Pulmonary artery endothelial cell (primary cell): ENCODE measurements at regions not wholly inside any gene's neighbourhood (a gene's known extent, or its start where the extent isn't known, plus 50 kb on each side); places are given as distances from the start of the nearest gene placed in this dataset.
A peak's percentile ranks its signal among the peaks of the same experiment; 100 is the strongest.
"Not testable (repeated sequence)": the region's sequence is repeated elsewhere in the genome, so short reads cannot be mapped to it uniquely, and the experiment has no call there.

ENCODE experiments used
- DNase-seq: peaks from one replicate; pipeline ENCODE4 v3.0.0-alpha.2; 2011; ENCODE audit warnings: low read depth, low spot score

DNA sequence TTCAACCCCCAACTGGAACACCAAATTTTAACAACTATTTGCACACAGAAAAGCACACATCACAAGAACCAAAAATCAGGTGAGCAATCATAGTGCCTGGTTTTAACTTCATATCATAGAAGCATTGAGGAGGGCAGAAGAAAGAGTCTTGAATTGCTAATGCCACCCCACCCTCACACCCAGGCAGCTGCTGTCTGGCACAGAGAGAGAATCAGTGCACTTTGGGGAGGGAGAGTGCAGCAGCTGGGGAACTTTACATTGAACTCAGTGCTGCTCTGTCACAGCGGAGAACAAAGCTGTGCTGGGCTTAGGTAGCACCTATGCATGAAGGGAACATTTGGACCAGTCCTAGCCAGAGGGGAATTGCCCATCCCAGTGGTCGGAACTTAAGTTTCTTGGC is 76.0 kb upstream of the KBTBD8 start:
- DNase-seq: no peak

DNA sequence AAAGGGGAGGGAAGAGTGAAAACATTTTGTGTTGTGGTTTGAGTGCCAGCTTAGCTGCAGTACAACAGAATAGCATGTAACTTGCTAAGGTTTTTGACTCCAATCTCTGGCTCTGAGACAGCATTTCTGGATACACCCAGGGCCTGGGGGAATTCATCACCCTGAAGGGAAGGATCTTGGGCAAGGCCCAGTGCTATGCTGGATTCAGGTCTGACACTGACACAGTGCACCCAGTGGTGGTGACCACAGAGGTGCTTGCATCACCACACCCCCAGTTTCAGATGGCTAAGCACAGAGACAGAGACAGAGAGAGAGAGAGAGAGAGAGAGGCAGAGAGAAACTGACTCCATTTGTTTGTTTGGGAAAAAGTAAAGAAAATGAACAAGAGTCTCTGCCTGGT is 74.1 kb upstream of the KBTBD8 start:
- DNase-seq: no peak

DNA sequence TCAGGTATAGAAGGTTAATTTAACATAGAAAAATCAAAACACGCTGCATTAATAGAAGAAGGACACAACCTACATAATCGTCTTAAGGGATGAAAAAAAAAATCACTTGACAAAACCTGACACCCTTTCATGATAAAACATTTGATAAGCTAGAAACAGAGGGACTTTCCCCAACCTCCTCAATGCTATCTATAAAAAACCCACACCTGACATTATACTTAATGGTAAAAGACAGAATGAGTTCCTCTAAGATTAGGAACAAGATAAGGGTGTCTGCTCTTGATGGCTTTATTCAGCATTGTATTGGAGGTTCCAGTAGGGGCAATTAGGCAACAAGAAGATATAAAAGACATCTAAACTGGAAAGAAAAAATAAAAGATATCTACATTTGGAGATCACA is 69.9 kb upstream of the KBTBD8 start:
- DNase-seq: no peak

DNA sequence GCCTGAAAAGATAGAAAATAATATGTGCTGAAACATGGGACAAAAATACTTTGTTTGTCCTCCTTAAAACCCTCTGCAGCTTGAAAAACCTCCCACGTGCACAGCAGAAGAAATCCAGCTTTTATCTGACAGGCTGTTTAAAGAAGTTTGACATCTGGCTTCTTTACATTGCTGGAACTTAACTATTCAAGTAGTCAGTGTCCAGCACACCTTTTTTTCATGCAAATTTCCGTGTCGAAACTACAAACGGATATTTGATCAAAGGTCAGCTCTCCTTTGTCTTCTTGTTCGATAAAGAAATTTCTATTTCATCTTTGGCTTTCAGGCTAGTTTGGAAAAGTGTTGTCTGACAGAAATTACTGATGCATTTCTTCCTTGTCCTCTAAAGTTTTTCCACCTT is 66.8 kb upstream of the KBTBD8 start:
- DNase-seq: no peak

DNA sequence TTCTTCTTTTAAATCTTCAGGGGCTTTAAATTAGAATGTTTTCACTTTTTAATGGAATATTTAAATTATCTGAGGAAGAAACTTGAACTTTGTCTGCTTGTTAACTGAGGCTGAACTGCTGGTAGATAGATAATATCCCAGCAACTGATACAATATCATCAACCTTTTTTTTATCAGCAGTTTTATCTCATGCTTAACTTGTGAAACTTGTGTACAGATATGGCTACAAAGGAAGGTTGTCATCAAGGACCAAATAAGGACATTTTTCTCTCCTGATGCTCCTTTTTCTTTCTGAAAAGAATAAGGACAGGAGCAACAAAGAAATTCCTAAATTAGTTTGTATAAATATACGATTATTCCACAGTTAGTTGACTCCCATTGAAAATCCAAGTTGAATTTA is 66.4 kb upstream of the KBTBD8 start:
- DNase-seq: no peak

DNA sequence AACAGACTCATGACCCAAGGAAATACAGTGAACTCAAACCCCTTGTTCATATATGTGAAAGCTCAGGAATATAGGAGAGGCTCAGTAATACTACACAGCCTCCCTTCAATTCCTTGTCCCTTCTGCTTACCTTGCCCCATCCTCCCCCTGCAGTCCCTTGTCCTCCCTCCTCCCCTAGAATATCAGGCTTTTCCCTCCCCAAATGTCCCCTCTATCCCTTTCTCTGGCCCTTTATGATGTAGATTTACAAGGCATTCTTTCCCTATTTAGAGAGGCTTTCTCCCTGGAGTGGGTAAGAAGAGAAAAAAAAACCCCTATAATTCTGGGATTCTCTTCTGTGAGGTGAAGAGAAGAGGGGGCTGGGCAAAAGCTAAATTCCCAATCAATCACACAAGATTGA is 64.9 kb upstream of the KBTBD8 start:
- DNase-seq: no peak

DNA sequence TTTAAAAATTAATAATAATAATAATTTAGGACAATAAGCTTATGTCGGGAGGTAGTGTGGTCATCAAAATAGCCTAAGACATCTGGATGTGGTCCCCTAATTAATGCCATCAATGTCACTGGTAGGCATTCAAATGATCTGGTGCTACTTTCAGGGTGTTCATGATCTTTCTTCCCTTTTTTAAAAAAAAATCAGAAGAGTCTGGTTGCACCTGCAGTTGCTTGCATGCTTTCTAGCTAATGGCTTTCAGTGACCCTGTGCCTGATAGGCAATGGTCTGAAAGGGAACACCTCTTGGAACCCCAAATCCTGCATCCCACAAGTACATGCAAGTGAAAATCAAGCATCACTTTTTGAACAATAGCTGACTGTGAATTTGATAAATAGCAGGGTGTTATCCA is 64.1 kb upstream of the KBTBD8 start:
- no peak for DNase-seq

DNA sequence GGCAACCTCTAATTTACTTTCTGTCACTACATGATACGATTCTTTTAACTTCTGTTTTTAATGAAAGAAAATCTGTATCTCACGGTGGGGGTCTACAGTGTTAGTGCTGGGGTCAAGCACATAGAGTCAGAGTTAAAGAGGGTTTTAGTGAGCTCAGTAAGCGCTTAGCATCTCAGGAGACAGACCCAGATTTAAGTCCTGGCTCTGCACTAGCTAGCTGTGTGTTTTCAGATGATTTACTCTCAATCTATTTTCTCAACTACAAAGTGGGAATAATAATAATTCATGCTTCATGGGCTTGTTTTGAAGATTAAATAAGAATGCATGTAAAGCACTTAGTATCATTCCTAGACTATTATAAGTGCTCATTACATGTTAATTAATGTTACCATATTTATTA is 63.4 kb upstream of the KBTBD8 start:
- no peak for DNase-seq

DNA sequence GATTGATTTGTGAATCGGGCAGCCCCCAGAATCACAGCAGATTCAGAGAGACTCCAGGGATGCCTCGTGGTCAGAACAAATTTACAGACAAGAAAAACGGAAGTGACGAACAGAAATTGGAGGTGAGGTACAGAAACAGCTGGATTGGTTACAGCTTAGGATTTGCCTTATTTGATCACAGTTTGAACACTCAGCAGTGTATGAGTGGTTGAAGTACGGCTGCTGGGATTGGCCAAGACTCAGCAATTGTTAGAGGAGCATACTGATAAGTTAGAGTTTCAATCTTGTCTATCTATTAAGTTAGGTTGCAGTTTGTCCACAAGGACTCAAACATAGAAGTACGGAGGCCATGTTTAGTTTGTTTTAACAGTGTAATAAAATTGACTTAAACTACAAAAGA is 61.1 kb upstream of the KBTBD8 start:
- not testable (repeated sequence) for DNase-seq

DNA sequence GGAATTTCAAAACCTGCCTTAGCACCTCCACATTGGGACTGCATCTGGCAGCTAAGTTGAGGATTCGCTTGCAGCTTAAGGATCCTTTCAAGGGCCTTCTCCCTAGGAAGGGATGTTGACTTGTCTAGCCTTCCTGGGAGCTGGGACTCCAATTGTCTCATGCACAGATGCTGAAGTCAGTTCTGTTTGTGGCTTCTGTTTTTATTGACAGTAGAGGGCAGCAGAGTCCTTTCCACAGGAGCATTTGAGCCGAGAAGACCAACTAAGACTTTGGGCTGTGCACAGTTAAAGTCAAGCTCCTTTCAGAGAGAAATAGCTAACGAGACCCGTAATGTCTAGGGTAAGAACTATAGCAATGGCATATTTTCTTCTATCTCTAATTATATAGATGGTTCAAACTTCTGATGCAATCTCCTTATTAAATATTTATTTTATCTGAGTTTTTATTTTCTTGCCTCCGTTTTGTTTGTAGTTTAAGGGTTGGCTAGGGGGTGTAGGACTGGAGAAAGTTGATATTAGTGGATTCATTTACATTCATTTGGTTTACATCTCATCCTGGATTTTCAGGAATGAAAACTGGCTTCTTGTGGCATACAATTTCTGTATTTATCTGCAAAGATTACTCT is 59.7 kb upstream of the KBTBD8 start:
- DNase-seq: peak; percentile 20

DNA sequence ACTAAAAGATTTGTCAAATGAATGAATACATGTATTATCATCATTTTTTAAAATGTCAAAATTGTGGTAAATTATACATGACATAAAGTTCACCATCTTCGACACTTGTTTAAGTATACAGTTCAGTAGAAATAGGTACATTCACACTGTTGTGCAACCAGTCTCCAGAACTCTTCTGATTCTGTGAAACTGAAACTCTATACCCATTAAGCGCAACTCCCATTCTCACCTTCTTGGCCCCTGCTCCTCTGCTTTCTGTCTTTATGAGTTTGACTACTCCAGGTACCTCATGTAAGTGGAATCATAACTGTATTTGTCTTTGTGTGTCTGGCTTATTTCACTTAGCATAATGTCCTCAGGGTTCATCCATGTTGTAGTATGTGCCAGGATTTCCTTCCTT is 50.1 kb upstream of the KBTBD8 start:
- DNase-seq: no peak
